ENCODE measurements at regions not wholly inside any gene's neighbourhood (a gene's known extent, or its start where the extent isn't known, plus 50 kb on each side); places are given as distances from the start of the nearest gene placed in this dataset.

DNA sequence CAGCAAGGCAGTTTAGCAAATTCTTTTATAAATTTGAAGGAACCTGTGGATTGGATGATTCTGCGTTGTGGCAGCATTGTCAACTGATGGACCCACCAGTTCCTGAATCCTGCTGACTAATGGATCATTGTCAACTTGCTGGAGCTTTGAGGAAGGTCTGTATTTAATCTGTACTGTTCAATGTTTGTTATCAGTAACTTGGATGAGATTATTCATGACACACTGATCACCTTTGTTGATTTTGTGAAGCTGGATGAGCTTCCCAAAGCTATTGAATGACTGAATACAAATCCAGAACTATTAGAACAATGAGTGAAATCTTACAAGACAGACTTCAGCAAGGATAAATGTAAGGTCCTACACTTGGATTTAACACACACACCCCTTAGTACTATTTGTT, 101.3 kb downstream of the AQP4 start:
- no peak overlapping the region for H3K27ac Mint-ChIP-seq
- ChIA-PET POLR2A (no interaction called here), CTCF (no interaction called here)
- Histone ChIP-seq H3K9me3 (ENCODE audit: control insufficient read depth in 2 of 3, low read length in 3 of 3) (no peaks in the 10 kb centered on the region), H3K27me3 (ENCODE audit: control insufficient read depth in 2 of 2, insufficient read depth in 2 of 2, low read length in 2 of 2) (no peaks in the 10 kb centered on the region), H3K36me3 (ENCODE audit: control insufficient read depth in 2 of 3, insufficient read depth in 3 of 3, low read length in 3 of 3) (no peaks in the 10 kb centered on the region), H3K4me3 (ENCODE audit: low read length) (no peak overlapping the region), H3K27ac (ENCODE audit: low read depth, low read length) (no peak overlapping the region), H3K4me1 (ENCODE audit: control insufficient read depth in 2 of 2, insufficient read depth in 2 of 2, low read length in 2 of 2) (no peaks in the 10 kb centered on the region)
- H3K36me3 Mint-ChIP-seq: no peaks in the 10 kb centered on the region
- DNase-seq: no peak
- intact Hi-C loops (cut with micrococcal nuclease): no loop called here
- H3K4me3 Mint-ChIP-seq: no peak overlapping the region
- peaks cover 3 to 12% (median 7%) of the 10 kb centered on the region in 11 donors for H3K9me3 Mint-ChIP-seq
- no peaks in the 10 kb centered on the region for H3K4me1 Mint-ChIP-seq
- H3K27me3 Mint-ChIP-seq: peaks cover 0 to 9% (median 0%) of the 10 kb centered on the region in 5 donors
- no peak for ATAC-seq

DNA sequence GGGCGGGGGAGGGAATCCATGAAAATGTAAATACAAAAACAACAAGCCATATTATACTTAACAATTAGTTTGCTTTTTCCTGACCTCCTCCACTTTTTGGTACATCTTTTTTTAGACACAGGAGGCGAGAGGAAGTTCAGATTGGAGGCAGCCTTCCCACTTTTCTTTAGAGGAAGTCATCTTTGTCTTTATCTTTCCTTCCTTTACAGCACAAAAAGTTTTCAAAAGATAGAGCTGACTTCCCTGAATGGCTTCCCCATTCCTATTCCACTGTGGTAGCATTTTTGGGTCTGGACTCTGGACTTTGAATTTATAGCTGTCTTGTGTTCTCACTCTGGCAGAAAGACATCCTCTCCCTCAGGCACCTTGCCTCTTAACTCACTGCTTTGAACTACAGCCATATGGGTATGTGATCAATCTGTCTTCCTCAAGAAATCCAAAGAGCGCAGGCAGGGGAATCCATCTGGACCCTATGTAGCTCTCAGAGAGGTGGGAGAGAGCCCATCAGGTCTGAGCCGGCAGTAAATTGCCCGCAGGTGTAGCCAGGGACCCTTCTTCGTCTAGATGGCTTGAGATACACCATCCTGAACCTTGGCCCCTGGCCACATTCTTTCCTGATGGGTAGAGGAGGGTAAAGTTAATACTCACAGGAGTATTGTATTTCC, 101.9 kb downstream of the AQP4 start:
- ATAC-seq: no peak
- H3K36me3 Mint-ChIP-seq: no peaks in the 10 kb centered on the region
- no peaks in the 10 kb centered on the region for H3K4me1 Mint-ChIP-seq
- Histone ChIP-seq H3K4me3 (ENCODE audit: low read length) (no peak overlapping the region), H3K27me3 (ENCODE audit: control insufficient read depth in 2 of 2, insufficient read depth in 2 of 2, low read length in 2 of 2) (no peaks in the 10 kb centered on the region), H3K27ac (ENCODE audit: low read depth, low read length) (no peak overlapping the region), H3K4me1 (ENCODE audit: control insufficient read depth in 2 of 2, insufficient read depth in 2 of 2, low read length in 2 of 2) (no peaks in the 10 kb centered on the region), H3K9me3 (ENCODE audit: control insufficient read depth in 2 of 3, low read length in 3 of 3) (no peaks in the 10 kb centered on the region), H3K36me3 (ENCODE audit: control insufficient read depth in 2 of 3, insufficient read depth in 3 of 3, low read length in 3 of 3) (no peaks in the 10 kb centered on the region)
- H3K9me3 Mint-ChIP-seq: peaks cover 3 to 12% (median 7%) of the 10 kb centered on the region in 11 donors
- intact Hi-C loops (cut with micrococcal nuclease): no loop called here
- ChIA-PET POLR2A (no interaction called here), CTCF (no interaction called here)
- no peak for DNase-seq
- no peak overlapping the region for H3K4me3 Mint-ChIP-seq
- no peak overlapping the region for H3K27ac Mint-ChIP-seq
- H3K27me3 Mint-ChIP-seq: peaks cover 0 to 9% (median 0%) of the 10 kb centered on the region in 5 donors

DNA sequence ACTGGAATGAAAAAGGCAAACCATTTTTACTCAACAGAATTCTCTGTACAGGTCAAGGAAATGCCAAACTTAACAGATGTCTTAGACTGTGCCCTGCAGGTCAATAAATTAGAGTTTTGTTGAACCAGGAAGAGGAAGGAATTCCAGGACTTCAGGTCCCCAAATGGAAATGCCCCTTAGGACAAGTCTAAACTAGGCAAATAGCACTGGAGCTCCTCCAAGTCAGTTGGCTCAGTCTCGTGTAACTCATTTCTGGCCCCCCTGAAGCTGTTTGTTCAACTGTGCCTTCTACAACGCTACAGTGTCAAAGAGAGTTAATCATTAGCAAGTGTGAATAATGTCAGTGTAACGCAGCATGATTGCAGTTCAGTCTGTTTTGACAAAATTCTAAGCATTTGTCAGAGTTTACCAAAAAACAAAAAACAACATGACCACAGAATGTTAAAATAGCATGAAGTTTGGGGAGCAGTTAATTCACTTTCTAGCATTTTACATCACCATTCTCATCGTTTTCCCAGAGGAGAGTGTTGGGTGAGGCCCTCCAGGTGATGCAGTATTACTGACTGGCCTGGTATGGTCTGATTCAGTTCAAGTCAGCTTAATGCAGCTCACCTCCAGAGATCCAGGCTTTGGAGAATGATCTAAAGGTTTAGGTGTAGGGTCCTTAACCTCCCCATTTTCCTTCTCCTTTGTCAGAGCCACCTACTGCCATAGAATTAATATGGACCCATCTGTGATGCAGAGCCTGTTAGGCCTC, 108.1 kb downstream of the AQP4 start:
- H3K27me3 Mint-ChIP-seq: peaks cover 0 to 9% (median 0%) of the 10 kb centered on the region in 5 donors
- H3K9me3 Mint-ChIP-seq: peaks cover 0 to 5% (median 0%) of the 10 kb centered on the region in 11 donors
- Histone ChIP-seq H3K27ac (ENCODE audit: low read depth, low read length) (no peak overlapping the region), H3K9me3 (ENCODE audit: control insufficient read depth in 2 of 3, low read length in 3 of 3) (no peaks in the 10 kb centered on the region), H3K36me3 (ENCODE audit: control insufficient read depth in 2 of 3, insufficient read depth in 3 of 3, low read length in 3 of 3) (no peaks in the 10 kb centered on the region), H3K4me1 (ENCODE audit: control insufficient read depth in 2 of 2, insufficient read depth in 2 of 2, low read length in 2 of 2) (no peaks in the 10 kb centered on the region), H3K27me3 (ENCODE audit: control insufficient read depth in 2 of 2, insufficient read depth in 2 of 2, low read length in 2 of 2) (no peaks in the 10 kb centered on the region), H3K4me3 (ENCODE audit: low read length) (no peak overlapping the region)
- ChIA-PET CTCF (no interaction called here), POLR2A (no interaction called here)
- H3K36me3 Mint-ChIP-seq: no peaks in the 10 kb centered on the region
- no peak overlapping the region for H3K4me3 Mint-ChIP-seq
- intact Hi-C loops (cut with micrococcal nuclease): no loop called here
- ATAC-seq (no peak), DNase-seq (no peak)
- no peak overlapping the region for H3K27ac Mint-ChIP-seq
- H3K4me1 Mint-ChIP-seq: no peaks in the 10 kb centered on the region

DNA sequence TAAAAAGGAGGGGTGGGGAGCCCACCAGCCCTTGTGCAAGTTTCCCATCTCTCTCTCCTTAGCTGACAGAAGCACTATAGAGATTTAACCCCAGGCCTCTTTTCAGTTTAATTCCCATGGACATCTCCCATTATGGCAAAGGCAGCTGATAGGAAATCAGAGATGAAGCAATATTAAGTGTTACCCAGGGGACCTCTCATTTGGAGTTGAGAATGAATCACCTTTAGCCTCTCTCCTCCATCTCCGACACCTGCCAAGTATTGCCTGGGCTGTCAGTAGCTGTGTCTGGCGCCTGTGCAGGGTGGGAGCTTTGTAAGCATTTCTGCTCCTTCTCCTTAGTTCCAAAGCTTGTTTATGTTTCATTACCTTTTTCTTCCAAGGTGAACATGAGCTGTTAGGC, 109.0 kb downstream of the AQP4 start:
- no peak overlapping the region for H3K4me3 ChIP-seq (ENCODE audit: low read length)
- Mint-ChIP-seq H3K27ac (no peak overlapping the region), H3K27me3 (peaks cover 0 to 9% (median 0%) of the 10 kb centered on the region in 5 donors), H3K9me3 (peaks cover 0 to 5% (median 0%) of the 10 kb centered on the region in 11 donors), H3K4me3 (no peak overlapping the region), H3K4me1 (no peaks in the 10 kb centered on the region), H3K36me3 (no peaks in the 10 kb centered on the region)
- no peaks in the 10 kb centered on the region for H3K4me1 ChIP-seq (ENCODE audit: control insufficient read depth in 2 of 2, insufficient read depth in 2 of 2, low read length in 2 of 2)
- ATAC-seq (no peak), DNase-seq (no peak)
- POLR2A ChIA-PET: no interaction called here
- H3K27me3 ChIP-seq (ENCODE audit: control insufficient read depth in 2 of 2, insufficient read depth in 2 of 2, low read length in 2 of 2): no peaks in the 10 kb centered on the region
- intact Hi-C loops (cut with micrococcal nuclease): no loop called here
- H3K27ac ChIP-seq (ENCODE audit: low read depth, low read length): no peak overlapping the region
- CTCF ChIA-PET: no interaction called here
- H3K36me3 ChIP-seq (ENCODE audit: control insufficient read depth in 2 of 3, insufficient read depth in 3 of 3, low read length in 3 of 3): no peaks in the 10 kb centered on the region
- H3K9me3 ChIP-seq (ENCODE audit: control insufficient read depth in 2 of 3, low read length in 3 of 3): no peaks in the 10 kb centered on the region

DNA sequence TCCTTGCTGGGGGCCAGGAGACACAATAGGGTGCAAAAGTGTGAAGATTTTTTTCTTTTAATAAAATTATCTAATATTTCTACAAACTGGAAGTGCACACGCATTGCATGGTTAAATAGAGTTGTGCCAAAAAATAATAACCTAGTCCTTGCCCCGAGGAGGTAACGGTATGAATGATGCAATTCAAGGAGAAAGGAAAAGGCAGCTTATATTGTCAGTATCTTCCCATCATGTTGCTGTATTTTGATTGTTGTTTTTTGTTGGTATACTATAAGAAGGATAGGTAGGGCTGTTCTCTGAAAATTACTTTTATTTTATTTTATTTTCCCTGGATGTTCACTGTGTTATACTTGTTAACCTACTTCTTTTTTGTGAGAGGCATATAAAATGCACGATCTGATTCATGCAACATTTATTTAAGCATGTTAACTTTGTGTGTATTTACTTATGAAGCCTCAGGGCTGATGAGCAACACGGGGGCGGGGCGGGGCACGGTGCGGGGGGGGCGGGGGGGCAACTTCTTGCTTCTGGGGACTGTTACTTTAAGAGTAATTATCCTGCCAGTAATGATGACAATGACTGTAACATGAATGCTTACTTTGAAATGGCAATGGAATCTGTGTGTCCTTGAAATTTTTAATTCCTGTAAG, 118.6 kb downstream of the AQP4 start:
- CTCF ChIA-PET: no interaction called here
- no peaks in the 10 kb centered on the region for H3K36me3 ChIP-seq (ENCODE audit: control insufficient read depth in 2 of 3, insufficient read depth in 3 of 3, low read length in 3 of 3)
- Mint-ChIP-seq H3K9me3 (peaks cover 0 to 5% (median 0%) of the 10 kb centered on the region in 11 donors), H3K27ac (no peak overlapping the region), H3K27me3 (peaks cover 0 to 5% (median 3%) of the 10 kb centered on the region in 5 donors), H3K4me1 (no peaks in the 10 kb centered on the region), H3K36me3 (no peaks in the 10 kb centered on the region), H3K4me3 (no peak overlapping the region)
- intact Hi-C loops (cut with micrococcal nuclease): no loop called here
- DNase-seq (no peak), ATAC-seq (no peak)
- H3K4me1 ChIP-seq (ENCODE audit: control insufficient read depth in 2 of 2, insufficient read depth in 2 of 2, low read length in 2 of 2): no peaks in the 10 kb centered on the region
- H3K27me3 ChIP-seq (ENCODE audit: control insufficient read depth in 2 of 2, insufficient read depth in 2 of 2, low read length in 2 of 2): no peaks in the 10 kb centered on the region
- no peak overlapping the region for H3K27ac ChIP-seq (ENCODE audit: low read depth, low read length)
- POLR2A ChIA-PET: interaction anchor here (0.7 kb wide), 1 partner anchor 361 kb away, joined by 3 read pairs; no protein-coding TSS in a partner anchor
- no peaks in the 10 kb centered on the region for H3K9me3 ChIP-seq (ENCODE audit: control insufficient read depth in 2 of 3, low read length in 3 of 3)
- H3K4me3 ChIP-seq (ENCODE audit: low read length): no peak overlapping the region

DNA sequence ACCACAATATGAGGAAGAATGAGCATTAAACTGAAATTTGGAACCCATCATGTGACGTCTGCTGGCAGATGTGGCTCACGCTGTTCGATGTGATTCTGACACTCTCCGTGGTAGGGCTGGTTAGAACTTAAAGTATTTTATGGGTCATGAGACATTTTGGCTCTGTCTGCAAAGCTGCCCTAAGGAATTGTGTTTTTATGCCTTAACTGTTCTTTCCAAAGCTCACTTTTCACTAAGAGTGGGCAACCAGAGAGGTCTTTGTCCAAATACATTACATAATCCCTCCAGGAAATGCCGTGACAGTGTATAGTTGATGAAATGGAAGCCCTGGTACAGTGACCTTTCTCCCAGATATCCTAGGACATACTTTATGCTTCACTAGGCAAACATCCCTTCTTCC, 119.1 kb downstream of the AQP4 start:
- Mint-ChIP-seq H3K4me1 (no peaks in the 10 kb centered on the region), H3K36me3 (no peaks in the 10 kb centered on the region), H3K4me3 (no peak overlapping the region), H3K27me3 (peaks cover 0 to 5% (median 3%) of the 10 kb centered on the region in 5 donors), H3K27ac (no peak overlapping the region), H3K9me3 (peaks cover 0 to 5% (median 0%) of the 10 kb centered on the region in 11 donors)
- Histone ChIP-seq H3K9me3 (ENCODE audit: control insufficient read depth in 2 of 3, low read length in 3 of 3) (no peaks in the 10 kb centered on the region), H3K27me3 (ENCODE audit: control insufficient read depth in 2 of 2, insufficient read depth in 2 of 2, low read length in 2 of 2) (no peaks in the 10 kb centered on the region), H3K4me1 (ENCODE audit: control insufficient read depth in 2 of 2, insufficient read depth in 2 of 2, low read length in 2 of 2) (no peaks in the 10 kb centered on the region), H3K27ac (ENCODE audit: low read depth, low read length) (no peak overlapping the region), H3K4me3 (ENCODE audit: low read length) (no peak overlapping the region), H3K36me3 (ENCODE audit: control insufficient read depth in 2 of 3, insufficient read depth in 3 of 3, low read length in 3 of 3) (no peaks in the 10 kb centered on the region)
- intact Hi-C loops (cut with micrococcal nuclease): no loop called here
- DNase-seq (no peak), ATAC-seq (no peak)
- POLR2A ChIA-PET: no interaction called here
- CTCF ChIA-PET: no interaction called here

Measured in naive thymus-derived CD4-positive, alpha-beta T cell (primary cell).